ENCODE measurements at regions not wholly inside any gene's neighbourhood (a gene's known extent, or its start where the extent isn't known, plus 50 kb on each side); places are given as distances from the start of the nearest gene placed in this dataset.

DNA sequence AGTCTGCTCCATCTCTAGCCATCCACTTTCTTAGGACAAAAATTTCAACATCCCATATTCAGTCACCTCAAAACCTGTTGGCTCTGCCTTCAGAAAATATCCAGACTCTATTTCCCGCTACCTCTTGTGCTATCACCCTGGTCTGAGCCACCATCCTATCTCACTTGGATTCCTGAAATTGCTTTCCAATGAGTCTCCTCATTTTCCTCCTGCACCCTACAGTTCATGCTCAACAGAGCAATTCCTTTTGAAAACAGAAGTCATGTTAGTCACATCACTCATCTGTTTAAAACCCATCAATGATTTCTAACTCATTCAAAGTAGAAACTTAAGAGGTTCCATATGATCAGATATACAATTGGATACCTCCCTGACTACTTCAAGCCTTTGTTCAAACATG is 229.9 kb downstream of the ADGRG6 start (continued):
- no peak for TF ChIP-seq REST (IDR thresholded peaks at IDR 0.05; ENCODE audit: low read depth, low read length)
- no peak for TF ChIP-seq ZBTB33 (IDR thresholded peaks at IDR 0.05; ENCODE audit: borderline replicate concordance, low read depth)
- TF ChIP-seq, protein P1, sequence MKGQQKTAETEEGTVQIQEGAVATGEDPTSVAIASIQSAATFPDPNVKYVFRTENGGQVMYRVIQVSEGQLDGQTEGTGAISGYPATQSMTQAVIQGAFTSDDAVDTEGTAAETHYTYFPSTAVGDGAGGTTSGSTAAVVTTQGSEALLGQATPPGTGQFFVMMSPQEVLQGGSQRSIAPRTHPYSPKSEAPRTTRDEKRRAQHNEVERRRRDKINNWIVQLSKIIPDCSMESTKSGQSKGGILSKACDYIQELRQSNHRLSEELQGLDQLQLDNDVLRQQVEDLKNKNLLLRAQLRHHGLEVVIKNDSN (IDR thresholded peaks at IDR 0.05; ENCODE audit: borderline replicate concordance, low read depth), result no peak
- TF ChIP-seq SIN3A (IDR thresholded peaks at IDR 0.05; ENCODE audit: borderline replicate concordance, low read depth, low read length), result no peak
- TF ChIP-seq MEF2A (IDR thresholded peaks at IDR 0.05; ENCODE audit: borderline replicate concordance, low read depth), result no peak
- TF ChIP-seq ELF1 (IDR thresholded peaks at IDR 0.05), result no peak
- no peak for TF ChIP-seq TEAD4 (IDR thresholded peaks at IDR 0.05; ENCODE audit: borderline replicate concordance, insufficient read depth)

DNA sequence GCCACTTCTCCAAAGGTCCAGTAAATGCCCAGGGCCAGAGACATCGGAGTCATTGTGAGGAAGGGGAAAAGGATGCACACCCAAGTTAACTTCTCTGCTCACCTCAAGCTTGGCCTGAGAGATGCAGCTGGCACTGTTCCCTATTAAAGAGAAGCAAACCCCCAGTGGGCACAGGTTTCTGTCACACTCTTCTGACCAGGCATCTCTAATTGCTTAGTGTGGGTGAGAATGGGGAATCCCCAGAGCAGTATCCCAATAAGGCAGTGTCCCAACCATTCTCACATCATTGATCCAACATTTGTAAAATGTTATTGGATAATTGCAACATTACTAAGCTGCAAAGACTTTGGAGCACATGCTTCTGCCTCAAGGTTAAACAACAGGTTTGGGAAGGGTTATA is 232.3 kb downstream of the ADGRG6 start:
- Histone ChIP-seq H3K4me2 (no peak overlapping the region), H3K4me1 (ENCODE audit: control insufficient read depth in 1 of 2, insufficient read depth in 2 of 2, low read depth in 1 of 2, low read length in 1 of 2) (no peaks in the 10 kb centered on the region), H3K36me3 (replicated peaks in 1 of 2; ENCODE audit: control insufficient read depth in 1 of 2, insufficient read depth in 2 of 2, low read length in 1 of 2) (no peaks in the 10 kb centered on the region), H3K9me3 (no peaks in the 10 kb centered on the region), H3K27ac (ENCODE audit: low read depth in 2 of 2, low read length in 1 of 2) (no peak overlapping the region), H4K20me1 (ENCODE audit: insufficient read depth) (no peaks in the 10 kb centered on the region), H3F3A (replicated peaks; ENCODE audit: insufficient read depth) (no peaks in the 10 kb centered on the region), H3K27me3 (ENCODE audit: insufficient read depth) (no peaks in the 10 kb centered on the region), H2AFZ (ENCODE audit: low read depth) (no peak overlapping the region), H3K9ac (no peak overlapping the region), H3K4me3 (ENCODE audit: low read depth in 2 of 2, low read length in 1 of 2) (no peak overlapping the region), H3K79me2 (ENCODE audit: insufficient read depth) (no peaks in the 10 kb centered on the region), H3K9me2 (no peaks in the 10 kb centered on the region)
- ChIA-PET POLR2A (no interaction called here), CTCF (no interaction called here)
- no peak for DNase-seq
- no peak for TF ChIP-seq ZBTB33 (IDR thresholded peaks at IDR 0.05; ENCODE audit: borderline replicate concordance, low read depth)
- no peak for TF ChIP-seq FOXM1 (IDR thresholded peaks at IDR 0.05; ENCODE audit: low read depth)
- TF ChIP-seq, protein P2, sequence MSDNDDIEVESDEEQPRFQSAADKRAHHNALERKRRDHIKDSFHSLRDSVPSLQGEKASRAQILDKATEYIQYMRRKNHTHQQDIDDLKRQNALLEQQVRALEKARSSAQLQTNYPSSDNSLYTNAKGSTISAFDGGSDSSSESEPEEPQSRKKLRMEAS (IDR thresholded peaks at IDR 0.05; ENCODE audit: low read depth), result no peak
- TF ChIP-seq TAF1 (IDR thresholded peaks at IDR 0.05; ENCODE audit: borderline replicate concordance, low read depth, low read length), result no peak
- TF ChIP-seq NFIC (IDR thresholded peaks at IDR 0.05; ENCODE audit: borderline replicate concordance), result no peak
- TF ChIP-seq, protein P3, sequence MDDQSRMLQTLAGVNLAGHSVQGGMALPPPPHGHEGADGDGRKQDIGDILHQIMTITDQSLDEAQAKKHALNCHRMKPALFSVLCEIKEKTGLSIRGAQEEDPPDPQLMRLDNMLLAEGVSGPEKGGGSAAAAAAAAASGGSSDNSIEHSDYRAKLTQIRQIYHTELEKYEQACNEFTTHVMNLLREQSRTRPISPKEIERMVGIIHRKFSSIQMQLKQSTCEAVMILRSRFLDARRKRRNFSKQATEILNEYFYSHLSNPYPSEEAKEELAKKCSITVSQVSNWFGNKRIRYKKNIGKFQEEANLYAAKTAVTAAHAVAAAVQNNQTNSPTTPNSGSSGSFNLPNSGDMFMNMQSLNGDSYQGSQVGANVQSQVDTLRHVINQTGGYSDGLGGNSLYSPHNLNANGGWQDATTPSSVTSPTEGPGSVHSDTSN (IDR thresholded peaks at IDR 0.05), result no peak
- TF ChIP-seq NRF1 (IDR thresholded peaks at IDR 0.05; ENCODE audit: low read depth, low read length), result no peak
- TF ChIP-seq, protein P4, sequence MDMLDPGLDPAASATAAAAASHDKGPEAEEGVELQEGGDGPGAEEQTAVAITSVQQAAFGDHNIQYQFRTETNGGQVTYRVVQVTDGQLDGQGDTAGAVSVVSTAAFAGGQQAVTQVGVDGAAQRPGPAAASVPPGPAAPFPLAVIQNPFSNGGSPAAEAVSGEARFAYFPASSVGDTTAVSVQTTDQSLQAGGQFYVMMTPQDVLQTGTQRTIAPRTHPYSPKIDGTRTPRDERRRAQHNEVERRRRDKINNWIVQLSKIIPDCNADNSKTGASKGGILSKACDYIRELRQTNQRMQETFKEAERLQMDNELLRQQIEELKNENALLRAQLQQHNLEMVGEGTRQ (IDR thresholded peaks at IDR 0.05; ENCODE audit: borderline replicate concordance, low read depth, low read length), result no peak
- WGBS (ENCODE audit: low lambda C conversion rate), result 9% methylated on average over 1 of the region's 1 CpG

Measured in SK-N-SH (cell line).